ENCODE measurements at regions not wholly inside any gene's neighbourhood (a gene's known extent, or its start where the extent isn't known, plus 50 kb on each side); places are given as distances from the start of the nearest gene placed in this dataset.

GRCh38 chr16:52855463-52855862, 197.2 kb downstream of the CHD9NB start:
- POLR2A ChIA-PET (ENCODE audit: partially characterized antibody) = no interaction called here
- Histone ChIP-seq H3K4me3 (ENCODE audit: low read length in 2 of 2) (no peak overlapping the region), H3K27me3 (ENCODE audit: insufficient read depth, low read length) (no peaks in the 10 kb centered on the region), H3K4me1 (ENCODE audit: insufficient read depth, low read length) (no peaks in the 10 kb centered on the region), H3K9me3 (ENCODE audit: control insufficient read depth in 1 of 2, low read length in 2 of 2) (peaks cover 0 to 3% of the 10 kb centered on the region in 2 donors), H3K36me3 (ENCODE audit: insufficient read depth, low read length) (no peaks in the 10 kb centered on the region), H3K27ac (ENCODE audit: low read depth, low read length) (no peak overlapping the region)
- H3K36me3 Mint-ChIP-seq = no peaks in the 10 kb centered on the region
- peaks cover 2% of the 10 kb centered on the region in 2 donors for H3K27me3 Mint-ChIP-seq
- intact Hi-C loops (cut with micrococcal nuclease) = no loop called here
- H3K9me3 Mint-ChIP-seq = peaks cover 3 to 31% (median 19%) of the 10 kb centered on the region in 8 donors
- H3K4me1 Mint-ChIP-seq = no peaks in the 10 kb centered on the region
- no peak overlapping the region for H3K4me3 Mint-ChIP-seq
- no peak for DNase-seq
- CTCF ChIA-PET (ENCODE audit: partially characterized antibody) = no interaction called here
- no peak overlapping the region for H3K27ac Mint-ChIP-seq

GRCh38 chr16:52852978-52853377, 199.7 kb downstream of the CHD9NB start:
- H3K27ac ChIP-seq (ENCODE audit: low read depth, low read length) = no peak overlapping the region
- no peak for DNase-seq
- Mint-ChIP-seq H3K36me3 (no peaks in the 10 kb centered on the region), H3K27me3 (peaks cover 2% of the 10 kb centered on the region in 2 donors), H3K4me1 (no peaks in the 10 kb centered on the region), H3K27ac (no peak overlapping the region), H3K4me3 (no peak overlapping the region), H3K9me3 (peaks cover 4 to 40% (median 28%) of the 10 kb centered on the region in 8 donors)
- POLR2A ChIA-PET (ENCODE audit: partially characterized antibody) = no interaction called here
- H3K4me3 ChIP-seq (ENCODE audit: low read length in 2 of 2) = no peak overlapping the region
- no peaks in the 10 kb centered on the region for H3K4me1 ChIP-seq (ENCODE audit: insufficient read depth, low read length)
- intact Hi-C loops (cut with micrococcal nuclease) = no loop called here
- H3K9me3 ChIP-seq (ENCODE audit: control insufficient read depth in 1 of 2, low read length in 2 of 2) = peaks cover 0 to 3% of the 10 kb centered on the region in 2 donors
- no peaks in the 10 kb centered on the region for H3K27me3 ChIP-seq (ENCODE audit: insufficient read depth, low read length)
- CTCF ChIA-PET (ENCODE audit: partially characterized antibody) = no interaction called here
- H3K36me3 ChIP-seq (ENCODE audit: insufficient read depth, low read length) = no peaks in the 10 kb centered on the region

GRCh38 chr16:52851211-52851740, 201.4 kb downstream of the CHD9NB start:
- POLR2A ChIA-PET (ENCODE audit: partially characterized antibody) = no interaction called here
- no peak for DNase-seq
- Histone ChIP-seq H3K36me3 (ENCODE audit: insufficient read depth, low read length) (no peaks in the 10 kb centered on the region), H3K27me3 (ENCODE audit: insufficient read depth, low read length) (no peaks in the 10 kb centered on the region), H3K9me3 (ENCODE audit: control insufficient read depth in 1 of 2, low read length in 2 of 2) (peaks cover 0 to 3% of the 10 kb centered on the region in 2 donors), H3K4me3 (ENCODE audit: low read length in 2 of 2) (no peak overlapping the region), H3K4me1 (ENCODE audit: insufficient read depth, low read length) (no peaks in the 10 kb centered on the region), H3K27ac (ENCODE audit: low read depth, low read length) (no peak overlapping the region)
- Mint-ChIP-seq H3K27me3 (peaks cover 0 to under 1% of the 10 kb centered on the region in 2 donors), H3K36me3 (no peaks in the 10 kb centered on the region), H3K4me3 (no peak overlapping the region), H3K4me1 (no peaks in the 10 kb centered on the region), H3K27ac (no peak overlapping the region), H3K9me3 (peaks cover 4 to 40% (median 32%) of the 10 kb centered on the region in 8 donors)
- intact Hi-C loops (cut with micrococcal nuclease) = no loop called here
- CTCF ChIA-PET (ENCODE audit: partially characterized antibody) = no interaction called here

- no peak overlapping the region for H3K4me3 ChIP-seq (ENCODE audit: low read length in 2 of 2)
- DNase-seq = no peak
- peaks cover 1% of the 10 kb centered on the region in 2 donors for H3K27me3 Mint-ChIP-seq
- no peaks in the 10 kb centered on the region for H3K4me1 Mint-ChIP-seq
- H3K9me3 Mint-ChIP-seq = peaks cover 0 to 9% (median 4%) of the 10 kb centered on the region in 8 donors
- no peaks in the 10 kb centered on the region for H3K4me1 ChIP-seq (ENCODE audit: insufficient read depth, low read length)
- intact Hi-C loops (cut with micrococcal nuclease) = no loop called here
- H3K36me3 Mint-ChIP-seq = no peaks in the 10 kb centered on the region
- H3K27ac ChIP-seq (ENCODE audit: low read depth, low read length) = no peak overlapping the region
- H3K27me3 ChIP-seq (ENCODE audit: insufficient read depth, low read length) = no peaks in the 10 kb centered on the region
- H3K9me3 ChIP-seq (ENCODE audit: control insufficient read depth in 1 of 2, low read length in 2 of 2) = no peaks in the 10 kb centered on the region
- no peaks in the 10 kb centered on the region for H3K36me3 ChIP-seq (ENCODE audit: insufficient read depth, low read length)
- ChIA-PET CTCF (ENCODE audit: partially characterized antibody) (no interaction called here), POLR2A (ENCODE audit: partially characterized antibody) (no interaction called here)
- no peak overlapping the region for H3K27ac Mint-ChIP-seq
- H3K4me3 Mint-ChIP-seq = no peak overlapping the region
These were observed 209.3 kb downstream of the CHD9NB start for GRCh38 chr16:52843381-52843780.

GRCh38 chr16:52837251-52837650, 215.4 kb downstream of the CHD9NB start:
- H3K27ac ChIP-seq (ENCODE audit: low read depth, low read length) = no peak overlapping the region
- DNase-seq = no peak
- ChIA-PET CTCF (ENCODE audit: partially characterized antibody) (no interaction called here), POLR2A (ENCODE audit: partially characterized antibody) (no interaction called here)
- H3K9me3 ChIP-seq (ENCODE audit: control insufficient read depth in 1 of 2, low read length in 2 of 2) = no peaks in the 10 kb centered on the region
- H3K4me3 Mint-ChIP-seq = no peak overlapping the region
- H3K4me3 ChIP-seq (ENCODE audit: low read length in 2 of 2) = no peak overlapping the region
- no peak overlapping the region for H3K27ac Mint-ChIP-seq
- intact Hi-C loops (cut with micrococcal nuclease) = no loop called here
- no peaks in the 10 kb centered on the region for H3K36me3 Mint-ChIP-seq
- H3K36me3 ChIP-seq (ENCODE audit: insufficient read depth, low read length) = no peaks in the 10 kb centered on the region
- H3K9me3 Mint-ChIP-seq = peaks cover 0 to 4% (median 0%) of the 10 kb centered on the region in 8 donors
- H3K4me1 Mint-ChIP-seq = no peaks in the 10 kb centered on the region
- no peaks in the 10 kb centered on the region for H3K4me1 ChIP-seq (ENCODE audit: insufficient read depth, low read length)
- H3K27me3 Mint-ChIP-seq = peaks cover 0 to 1% of the 10 kb centered on the region in 2 donors
- H3K27me3 ChIP-seq (ENCODE audit: insufficient read depth, low read length) = no peaks in the 10 kb centered on the region

- intact Hi-C loops (cut with micrococcal nuclease) = no loop called here
- Histone ChIP-seq H3K36me3 (ENCODE audit: insufficient read depth, low read length) (no peaks in the 10 kb centered on the region), H3K9me3 (ENCODE audit: control insufficient read depth in 1 of 2, low read length in 2 of 2) (no peaks in the 10 kb centered on the region), H3K27ac (ENCODE audit: low read depth, low read length) (no peak overlapping the region), H3K4me1 (ENCODE audit: insufficient read depth, low read length) (no peaks in the 10 kb centered on the region), H3K27me3 (ENCODE audit: insufficient read depth, low read length) (no peaks in the 10 kb centered on the region), H3K4me3 (ENCODE audit: low read length in 2 of 2) (no peak overlapping the region)
- Mint-ChIP-seq H3K27me3 (no peaks in the 10 kb centered on the region), H3K4me3 (no peak overlapping the region), H3K4me1 (no peaks in the 10 kb centered on the region), H3K27ac (no peak overlapping the region), H3K9me3 (peaks cover 0 to 2% (median 0%) of the 10 kb centered on the region in 8 donors), H3K36me3 (no peaks in the 10 kb centered on the region)
- CTCF ChIA-PET (ENCODE audit: partially characterized antibody) = no interaction called here
- no peak for DNase-seq
- POLR2A ChIA-PET (ENCODE audit: partially characterized antibody) = no interaction called here
These were observed 217.8 kb downstream of the CHD9NB start for GRCh38 chr16:52834736-52835465.

GRCh38 chr16:52832771-52833170, 219.9 kb downstream of the CHD9NB start:
- ChIA-PET POLR2A (ENCODE audit: partially characterized antibody) (no interaction called here), CTCF (ENCODE audit: partially characterized antibody) (no interaction called here)
- intact Hi-C loops (cut with micrococcal nuclease) = no loop called here
- no peaks in the 10 kb centered on the region for H3K27me3 ChIP-seq (ENCODE audit: insufficient read depth, low read length)
- no peak for DNase-seq
- H3K9me3 Mint-ChIP-seq = no peaks in the 10 kb centered on the region
- no peaks in the 10 kb centered on the region for H3K27me3 Mint-ChIP-seq
- no peaks in the 10 kb centered on the region for H3K36me3 ChIP-seq (ENCODE audit: insufficient read depth, low read length)
- no peak overlapping the region for H3K27ac Mint-ChIP-seq
- no peak overlapping the region for H3K27ac ChIP-seq (ENCODE audit: low read depth, low read length)
- no peaks in the 10 kb centered on the region for H3K4me1 Mint-ChIP-seq
- H3K36me3 Mint-ChIP-seq = no peaks in the 10 kb centered on the region
- H3K9me3 ChIP-seq (ENCODE audit: control insufficient read depth in 1 of 2, low read length in 2 of 2) = no peaks in the 10 kb centered on the region
- no peak overlapping the region for H3K4me3 Mint-ChIP-seq
- no peak overlapping the region for H3K4me3 ChIP-seq (ENCODE audit: low read length in 2 of 2)
- H3K4me1 ChIP-seq (ENCODE audit: insufficient read depth, low read length) = no peaks in the 10 kb centered on the region
